Endothelial cell of umbilical vein (primary cell): ENCODE measurements at regions not wholly inside any gene's neighbourhood (a gene's known extent, or its start where the extent isn't known, plus 50 kb on each side); places are given as distances from the start of the nearest gene placed in this dataset.

Experiments
- BruUV-seq: library from RNA; stranded (reverse); fragments of 400-500 nt; replicated peaks from 2 replicates; lab custom pipeline; 2021; lab: Mats Ljungman, UMichigan
- CTCF ChIA-PET: fragments of 300-600, 350-600 bp; sonication (Branson Sonifier 250); formaldehyde crosslinking; loops from one replicate; lab custom pipeline; 2021; ENCODE audit warnings: antibody characterized with exemption, inconsistent platforms; lab: Charles Lee
- POLR2A ChIA-PET: fragments of 300-600, 350-600 bp; sonication (Branson Sonifier 250); formaldehyde crosslinking; loops from one replicate; lab custom pipeline; 2021; ENCODE audit warnings: antibody characterized with exemption, inconsistent platforms; lab: Charles Lee
- DNase-seq: peaks from one replicate; pipeline ENCODE4 v3.0.0-alpha.2; 2011; ENCODE audit warnings: low read depth, low spot score
- FAIRE-seq: peaks from 2 replicates; lab custom pipeline; 2011; peaks lifted over from hg19 to GRCh38; lab: Jason Lieb, UNC
- H2AFZ ChIP-seq: 2 replicates; pipeline ENCODE4 v1.6.0; 2012; ENCODE audit warnings: low read depth, low read length, control low read depth, inconsistent platforms
- H3K27ac ChIP-seq: 2 replicates; pipeline ENCODE4 v1.5.1; 2011; ENCODE audit warnings: low read depth, mild to moderate bottlenecking, control low read depth, low read length, moderate library complexity; ENCODE audit not compliant: insufficient read depth
- H3K27me3 ChIP-seq, 2 experiments: 2 replicates each; pipeline versions ENCODE4 v1.6.0 to v1.6.1; 2011; ENCODE audit warnings: low read length in 2 of 2, mixed read lengths in 1 of 2; ENCODE audit not compliant: control insufficient read depth in 2 of 2, insufficient read depth in 2 of 2
- H3K36me3 ChIP-seq, 2 experiments: 2 replicates in 1 of 2; 3 replicates in 1 of 2; pipeline ENCODE4 v1.5.1; 2011; ENCODE audit warnings: low read length in 2 of 2, mild to moderate bottlenecking in 1 of 2, moderate library complexity in 1 of 2; ENCODE audit not compliant: control insufficient read depth in 2 of 2, insufficient read depth in 2 of 2; ENCODE audit errors: extremely low read depth in 1 of 2
- H3K4me1 ChIP-seq: 3 replicates; pipeline ENCODE4 v1.5.1; 2011; ENCODE audit warnings: mild to moderate bottlenecking, low read length; ENCODE audit not compliant: control insufficient read depth, insufficient read depth; ENCODE audit errors: extremely low read depth
- H3K4me2 ChIP-seq: 2 replicates; pipeline ENCODE4 v1.6.1; 2011; ENCODE audit warnings: low read length, control low read depth, mixed read lengths; ENCODE audit not compliant: insufficient read depth
- H3K4me3 ChIP-seq, 3 experiments: fragments of 200-600 bp in 1 of 3; sonication (generic), shearing (Covaris generic) in 1 of 3; replicated peaks in 1 of 3; 2 replicates each; pipeline ENCODE4 v1.5.1; 2011 to 2016; ENCODE audit warnings: control low read depth in 3 of 3, low read length in 3 of 3, mild to moderate bottlenecking in 2 of 3, inconsistent platforms in 1 of 3, low read depth in 1 of 3, moderate library complexity in 1 of 3; ENCODE audit not compliant: insufficient read depth in 1 of 3
- H3K79me2 ChIP-seq: 2 replicates; pipeline ENCODE4 v1.6.0; 2012; ENCODE audit warnings: low read length, inconsistent platforms; ENCODE audit not compliant: control insufficient read depth, insufficient read depth
- H3K9ac ChIP-seq: replicated peaks from 2 replicates; pipeline ENCODE3; 2011; ENCODE audit warnings: low read length, control low read depth; ENCODE audit not compliant: insufficient read depth; ENCODE audit errors: extremely low read depth
- H3K9me1 ChIP-seq: replicated peaks from 3 replicates; pipeline ENCODE4 v1.6.0; 2011; ENCODE audit warnings: mild to moderate bottlenecking, low read length; ENCODE audit not compliant: control insufficient read depth, insufficient read depth; ENCODE audit errors: extremely low read depth
- H3K9me3 ChIP-seq: replicated peaks from 2 replicates; pipeline ENCODE4 v1.5.1; 2012; ENCODE audit warnings: low read length, inconsistent platforms; ENCODE audit not compliant: control insufficient read depth, insufficient read depth
- H4K20me1 ChIP-seq: replicated peaks from 2 replicates; pipeline ENCODE3; 2011; ENCODE audit warnings: mild to moderate bottlenecking, low read length; ENCODE audit not compliant: control insufficient read depth, insufficient read depth; ENCODE audit errors: extremely low read depth
- EZH2 ChIP-seq: IDR thresholded peaks from 2 replicates; pipeline ENCODE4 v1.6.1; 2012; ENCODE audit warnings: borderline replicate concordance, low read depth, mild to moderate bottlenecking, moderate library complexity, low read length, inconsistent platforms; ENCODE audit not compliant: severe bottlenecking
- FOS ChIP-seq: IDR thresholded peaks from 2 replicates; pipeline ENCODE4 v1.6.1; 2011; ENCODE audit warnings: mild to moderate bottlenecking, low read length, moderate library complexity, borderline replicate concordance; ENCODE audit not compliant: insufficient read depth
- GATA2 ChIP-seq: IDR thresholded peaks from 2 replicates; pipeline ENCODE4 v1.7.0; 2011; ENCODE audit warnings: low read depth, mild to moderate bottlenecking, moderate library complexity, mixed read lengths, low read length; ENCODE audit not compliant: insufficient read length, insufficient read depth
- JUN ChIP-seq: IDR thresholded peaks from 2 replicates; pipeline ENCODE4 v1.6.1; 2011; ENCODE audit warnings: borderline replicate concordance, low read depth; ENCODE audit not compliant: insufficient read length, insufficient read depth
- MYC ChIP-seq: IDR thresholded peaks from one replicate; pipeline ENCODE4 v1.6.1; 2011; ENCODE audit warnings: mild to moderate bottlenecking, low read depth, low read length
- POLR2A ChIP-seq: IDR thresholded peaks from 2 replicates; pipeline ENCODE4 v1.6.1; 2012; ENCODE audit warnings: low read depth, mild to moderate bottlenecking, control low read depth, low read length
- POLR2AphosphoS5 ChIP-seq: IDR thresholded peaks from 2 replicates; pipeline ENCODE4 v1.6.1; 2012; ENCODE audit warnings: low read depth, mild to moderate bottlenecking, control low read depth, low read length, moderate library complexity; ENCODE audit not compliant: insufficient read depth
- dilution Hi-C: fragments of 300-500 bp; cut with MboI; formaldehyde crosslinking; loops from one replicate; pipeline ENCODE4 v1.15.0; 2019; ENCODE audit warnings: low sequenced_read_pairs; ENCODE audit not compliant: extremely low pct_ligation_motif_present
- intact Hi-C: fragments of 100-400 bp; cut with micrococcal nuclease; formaldehyde crosslinking; loops from one replicate; pipeline ENCODE4 v1.10.0; 2022
- TF ChIP-seq, protein P1 (sequence below): IDR thresholded peaks from 2 replicates; pipeline ENCODE4 v1.6.1; 2011; ENCODE audit not compliant: insufficient read depth, insufficient read length
- TF ChIP-seq, protein P2 (sequence below), 2 donors: IDR thresholded peaks; 1 replicate in 1 of 2; 2 replicates in 1 of 2; pipeline ENCODE4 v1.5.1; 2011; ENCODE audit warnings: low read length in 2 of 2, mild to moderate bottlenecking in 2 of 2, moderate library complexity in 2 of 2, control low read depth in 1 of 2, inconsistent platforms in 1 of 2, low read depth in 1 of 2; ENCODE audit not compliant: insufficient read depth in 1 of 2; ENCODE audit errors: extremely low read depth in 1 of 2

DNA sequence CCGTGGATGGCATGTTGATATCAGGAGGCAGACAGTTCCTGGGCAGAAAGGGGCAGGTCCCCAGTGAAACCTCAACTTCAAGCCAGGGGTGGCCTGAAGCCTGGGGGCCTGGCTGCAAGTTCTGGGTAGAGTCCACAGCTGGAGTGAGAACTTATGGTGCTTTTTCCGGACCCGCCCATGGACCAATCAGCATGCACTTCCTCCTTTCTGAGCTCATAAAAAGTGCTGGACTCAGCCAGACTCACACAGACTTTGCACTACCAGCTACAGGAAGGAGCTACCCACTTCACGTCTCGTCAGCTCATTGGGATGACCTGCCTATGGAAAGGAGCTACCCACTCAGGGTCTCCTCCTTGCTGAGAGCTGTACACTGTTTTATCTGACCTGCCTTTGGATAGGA, 183.1 kb upstream of the MC4R start:
- no TSS peak for BruUV-seq
- Histone ChIP-seq H3K27me3 (no peaks in the 10 kb centered on the region), H3K36me3 (no peaks in the 10 kb centered on the region), H3K79me2 (no peaks in the 10 kb centered on the region), H2AFZ (no peak overlapping the region), H3K9me3 (no peaks in the 10 kb centered on the region), H3K9me1 (no peaks in the 10 kb centered on the region), H4K20me1 (no peaks in the 10 kb centered on the region), H3K4me3 (no peak overlapping the region), H3K27ac (no peak overlapping the region), H3K9ac (no peak overlapping the region), H3K4me2 (no peak overlapping the region), H3K4me1 (no peaks in the 10 kb centered on the region)
- TF ChIP-seq MYC (no peak), EZH2 (no peak), FOS (no peak), GATA2 (no peak), POLR2AphosphoS5 (no peak), POLR2A (no peak), JUN (no peak)
- TF ChIP-seq, protein P1, sequence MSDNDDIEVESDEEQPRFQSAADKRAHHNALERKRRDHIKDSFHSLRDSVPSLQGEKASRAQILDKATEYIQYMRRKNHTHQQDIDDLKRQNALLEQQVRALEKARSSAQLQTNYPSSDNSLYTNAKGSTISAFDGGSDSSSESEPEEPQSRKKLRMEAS, result no peak
- TF ChIP-seq, protein P2, sequence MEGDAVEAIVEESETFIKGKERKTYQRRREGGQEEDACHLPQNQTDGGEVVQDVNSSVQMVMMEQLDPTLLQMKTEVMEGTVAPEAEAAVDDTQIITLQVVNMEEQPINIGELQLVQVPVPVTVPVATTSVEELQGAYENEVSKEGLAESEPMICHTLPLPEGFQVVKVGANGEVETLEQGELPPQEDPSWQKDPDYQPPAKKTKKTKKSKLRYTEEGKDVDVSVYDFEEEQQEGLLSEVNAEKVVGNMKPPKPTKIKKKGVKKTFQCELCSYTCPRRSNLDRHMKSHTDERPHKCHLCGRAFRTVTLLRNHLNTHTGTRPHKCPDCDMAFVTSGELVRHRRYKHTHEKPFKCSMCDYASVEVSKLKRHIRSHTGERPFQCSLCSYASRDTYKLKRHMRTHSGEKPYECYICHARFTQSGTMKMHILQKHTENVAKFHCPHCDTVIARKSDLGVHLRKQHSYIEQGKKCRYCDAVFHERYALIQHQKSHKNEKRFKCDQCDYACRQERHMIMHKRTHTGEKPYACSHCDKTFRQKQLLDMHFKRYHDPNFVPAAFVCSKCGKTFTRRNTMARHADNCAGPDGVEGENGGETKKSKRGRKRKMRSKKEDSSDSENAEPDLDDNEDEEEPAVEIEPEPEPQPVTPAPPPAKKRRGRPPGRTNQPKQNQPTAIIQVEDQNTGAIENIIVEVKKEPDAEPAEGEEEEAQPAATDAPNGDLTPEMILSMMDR (IDR thresholded peaks at IDR 0.05; ENCODE audit: extremely low read depth in 1 of 2, insufficient read depth in 1 of 2, low read depth in 1 of 2, low read length in 2 of 2), result no peak
- ChIA-PET POLR2A (no interaction called here), CTCF (interaction anchor here (0.9 to 2.4 kb wide), 7 partner anchors 14 to 1247 kb away, joined by 3 to 10 read pairs (median 6); no protein-coding TSS in a partner anchor)
- intact Hi-C loops, result no loop called here
- DNase-seq (no peak), FAIRE-seq (no peak)
- dilution Hi-C loops, result no loop called here
